ENCODE measurements at regions not wholly inside any gene's neighbourhood (a gene's known extent, or its start where the extent isn't known, plus 50 kb on each side); places are given as distances from the start of the nearest gene placed in this dataset.

DNA sequence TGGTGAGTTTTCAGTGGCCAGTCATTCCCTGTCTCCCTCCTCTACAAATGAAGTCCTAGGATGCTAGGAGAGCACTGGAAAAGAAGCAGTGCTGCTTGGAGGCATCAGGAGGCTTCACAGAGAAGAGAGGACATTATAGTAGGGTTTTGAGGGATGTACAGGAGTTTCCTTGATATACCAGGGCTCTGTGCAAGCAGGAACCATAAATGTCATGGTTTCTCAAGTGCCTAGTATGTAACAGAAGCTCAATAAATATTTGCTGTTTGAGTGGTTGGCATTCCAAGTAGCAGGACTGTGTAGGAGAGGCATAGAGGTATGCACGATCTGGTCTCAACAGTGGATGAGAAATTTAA, 133.5 kb upstream of the WNT4 start:
- DNase-seq (ENCODE audit: low spot score) = no peak
- intact Hi-C loops (cut with DNase I) = no loop called here
- ATAC-seq = no peak

DNA sequence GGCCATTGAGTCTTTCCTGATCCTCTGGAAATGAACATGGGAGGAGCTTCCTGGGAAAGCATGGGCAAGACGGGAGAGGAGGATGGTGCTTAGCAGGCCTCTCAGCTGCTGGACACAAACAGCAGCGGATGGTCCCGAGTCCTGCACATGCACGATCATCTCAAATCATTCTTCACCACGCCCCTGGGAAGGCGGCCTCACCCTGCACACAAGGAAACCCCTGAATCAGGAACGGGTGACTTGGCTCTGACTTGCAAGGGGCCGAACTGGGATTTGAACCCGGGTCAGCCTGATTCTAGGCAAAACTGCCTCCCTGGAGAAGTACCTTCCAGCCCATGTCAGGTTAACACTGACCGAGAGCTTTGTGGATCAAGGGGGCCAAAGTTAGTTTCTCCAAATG, 134.8 kb upstream of the WNT4 start:
- intact Hi-C loops (cut with DNase I) = no loop called here
- ATAC-seq (no peak), DNase-seq (ENCODE audit: low spot score) (no peak)

- ATAC-seq (no peak), DNase-seq (ENCODE audit: low spot score) (no peak)
- intact Hi-C loops (cut with DNase I) = no loop called here
Measured at GRCh38 chr1:22279735-22280134, 136.8 kb upstream of the WNT4 start.

- peak; percentile 31 for DNase-seq (ENCODE audit: low spot score)
- ATAC-seq = no peak
- intact Hi-C loops (cut with DNase I) = no loop called here
Measured at GRCh38 chr1:22280526-22280925, 137.6 kb upstream of the WNT4 start.

GRCh38 chr1:22281521-22282363, 138.8 kb upstream of the WNT4 start:
- ATAC-seq = no peak
- peak; percentile 32 for DNase-seq (ENCODE audit: low spot score)
- intact Hi-C loops (cut with DNase I) = no loop called here

- intact Hi-C loops (cut with DNase I) = no loop called here
- peak; percentile 36 for DNase-seq (ENCODE audit: low spot score)
- no peak for ATAC-seq
Measured at GRCh38 chr1:22282364-22282995, 139.6 kb upstream of the WNT4 start.

DNA sequence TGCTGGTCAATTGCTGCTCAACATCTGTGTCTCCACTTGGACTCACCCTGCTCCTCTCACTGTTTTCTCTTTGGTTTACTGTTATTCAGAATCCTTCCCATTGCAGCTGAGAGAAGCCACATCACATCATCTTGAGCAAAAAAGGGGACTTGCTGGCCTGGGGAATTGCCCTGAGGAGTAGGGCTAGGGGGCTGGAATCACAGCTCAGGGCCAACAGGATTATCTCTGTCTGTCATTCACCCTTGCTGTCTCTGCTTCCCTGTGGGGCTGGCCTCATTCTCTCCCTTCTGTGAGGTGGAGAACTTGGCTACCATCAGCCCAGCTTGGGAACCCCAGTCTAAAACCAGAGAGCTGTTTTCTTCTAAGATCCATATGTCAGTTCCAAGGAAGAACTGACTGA, 140.7 kb upstream of the WNT4 start:
- intact Hi-C loops (cut with DNase I) = no loop called here
- DNase-seq (ENCODE audit: low spot score) (peak; percentile 23), ATAC-seq (no peak)

DNA sequence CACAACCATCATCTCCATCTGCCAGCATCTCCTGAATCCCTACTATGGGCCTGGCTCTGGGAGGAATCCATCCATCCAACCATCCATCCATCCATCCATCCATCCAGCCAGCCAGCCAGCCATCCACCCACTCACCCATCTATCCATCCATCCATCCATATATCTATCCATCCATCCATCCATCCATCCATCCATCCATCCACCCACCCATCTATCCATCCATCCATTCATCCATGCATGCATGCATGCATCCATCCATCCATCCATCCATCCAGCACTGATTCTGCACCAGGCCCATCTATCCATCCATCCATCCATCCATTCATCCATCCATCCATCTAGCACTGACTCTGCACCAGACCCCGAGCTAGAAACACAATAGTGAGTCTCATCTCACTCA, 141.3 kb upstream of the WNT4 start:
- intact Hi-C loops (cut with DNase I) = no loop called here
- ATAC-seq = no peak
- DNase-seq (ENCODE audit: low spot score) = peak; percentile 4

DNA sequence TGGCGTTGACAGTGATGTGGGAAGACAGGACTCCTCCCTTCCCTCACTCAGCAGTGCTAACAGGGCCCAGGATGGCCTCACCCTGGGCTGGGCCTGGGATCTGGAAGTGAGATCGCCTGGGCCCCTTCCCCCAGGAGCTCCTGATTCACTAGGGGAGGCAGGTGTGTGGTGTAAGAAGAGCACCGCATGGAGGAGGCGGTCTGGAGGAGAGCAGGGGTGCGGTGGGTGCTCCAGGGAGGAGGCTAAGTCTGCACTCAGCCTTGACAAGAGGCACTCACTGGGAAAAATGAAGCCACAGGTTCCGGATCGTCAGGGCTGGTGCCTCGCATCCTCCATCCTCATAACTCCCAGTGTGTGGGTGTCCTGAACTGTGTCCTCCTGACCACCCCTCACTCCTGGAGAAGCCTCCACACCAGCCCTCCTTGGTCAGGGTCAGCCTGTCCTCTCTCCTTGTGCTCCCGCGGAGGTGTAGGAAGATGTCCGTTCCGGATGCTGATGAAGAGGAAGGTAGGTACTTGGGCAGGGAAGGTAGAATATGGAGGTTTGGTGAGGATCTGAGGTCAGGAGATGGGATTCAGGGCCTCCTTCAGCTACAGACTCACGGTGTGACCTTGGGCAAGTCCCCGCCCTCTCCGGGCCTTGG, 142.1 kb upstream of the WNT4 start:
- intact Hi-C loops (cut with DNase I) = no loop called here
- ATAC-seq (no peak), DNase-seq (ENCODE audit: low spot score) (peak; percentile 18)

GRCh38 chr1:22285549-22286396, 142.9 kb upstream of the WNT4 start:
- DNase-seq (ENCODE audit: low spot score) (peak; percentile 49), ATAC-seq (no peak)
- intact Hi-C loops (cut with DNase I) = no loop called here

- intact Hi-C loops (cut with DNase I) = no loop called here
- DNase-seq (ENCODE audit: low spot score) (peak; percentile 32), ATAC-seq (no peak)
Measured at GRCh38 chr1:22286491-22286890, 143.6 kb upstream of the WNT4 start.

DNA sequence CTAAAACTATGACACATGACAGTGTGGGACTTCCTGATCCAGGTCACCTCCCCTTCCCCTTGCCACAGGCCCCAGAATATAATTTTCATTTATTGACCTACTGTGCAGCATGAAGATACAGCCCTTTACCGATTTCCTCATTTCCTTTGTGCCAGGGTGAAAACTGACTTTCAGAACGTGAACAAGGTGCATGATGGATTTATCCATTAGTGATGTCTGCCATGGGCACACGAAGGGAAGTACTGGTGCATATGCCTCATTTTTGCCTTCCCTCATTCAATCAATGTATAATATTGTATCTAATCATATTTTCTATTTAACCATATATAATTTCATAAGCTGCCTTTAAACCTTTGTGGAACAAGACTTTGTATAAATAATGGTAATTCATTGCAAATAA, 144.4 kb upstream of the WNT4 start:
- ATAC-seq = no peak
- intact Hi-C loops (cut with DNase I) = no loop called here
- DNase-seq (ENCODE audit: low spot score) = no peak

DNA sequence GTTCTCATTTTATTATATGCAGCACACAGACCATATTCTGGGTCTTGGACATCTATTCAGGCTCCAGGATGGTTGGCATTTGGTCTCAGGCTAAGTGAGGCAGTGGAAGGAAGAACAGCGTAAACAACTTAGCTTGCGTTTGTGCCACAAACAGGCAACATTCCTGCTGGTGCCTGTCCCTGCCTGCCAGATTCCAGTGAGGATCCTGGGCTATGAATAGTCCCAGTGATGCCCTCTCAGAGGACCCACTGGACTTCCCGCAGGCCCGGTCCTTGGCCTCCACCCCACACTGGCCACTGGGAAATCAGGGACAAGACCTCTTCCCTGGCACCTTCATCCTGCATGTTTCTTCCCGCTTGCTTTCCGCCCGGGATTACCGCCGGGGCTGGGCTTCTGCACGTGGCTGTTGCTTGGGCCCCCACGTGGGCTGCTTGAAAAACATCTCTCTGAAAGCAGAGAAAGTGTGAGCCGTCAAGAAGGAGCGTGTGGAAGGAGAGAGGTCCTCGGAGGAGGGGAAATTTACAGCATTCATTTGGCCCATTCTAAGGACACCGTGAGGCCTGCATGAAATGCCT, 145.1 kb upstream of the WNT4 start:
- ATAC-seq = no peak
- intact Hi-C loops (cut with DNase I) = no loop called here
- peak; percentile 41 for DNase-seq (ENCODE audit: low spot score)

DNA sequence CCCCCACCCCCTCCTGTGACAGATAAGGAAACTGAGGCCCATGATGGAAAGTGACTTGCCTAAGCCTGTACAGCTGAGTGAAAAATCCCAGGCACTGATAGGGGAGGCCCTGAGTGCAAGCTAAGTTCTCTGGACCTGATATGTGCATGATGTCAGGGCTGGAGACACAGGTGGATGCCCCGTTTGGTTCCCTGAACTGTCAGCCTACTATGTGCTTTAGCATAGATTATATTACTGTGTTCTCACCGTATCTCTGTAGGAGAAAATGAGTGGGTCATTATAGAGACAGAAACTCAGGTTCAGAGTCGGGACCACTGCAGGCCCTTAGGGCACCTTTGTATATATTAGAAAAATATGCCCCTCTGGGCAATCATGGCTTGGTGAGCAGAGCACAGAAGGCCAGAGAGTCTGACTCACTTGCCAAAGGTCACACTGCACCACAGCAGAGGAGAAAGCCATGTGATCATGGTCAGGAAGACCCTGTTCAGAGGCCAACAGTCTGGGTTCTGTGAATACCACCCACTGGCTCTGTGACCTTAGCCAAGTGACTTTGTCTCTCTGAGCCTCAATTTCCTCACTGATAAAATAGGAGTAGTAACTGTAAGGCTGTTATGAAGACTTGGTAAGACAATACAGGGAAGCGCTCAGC, 145.8 kb upstream of the WNT4 start:
- intact Hi-C loops (cut with DNase I) = no loop called here
- ATAC-seq (no peak), DNase-seq (ENCODE audit: low spot score) (peak; percentile 7)

GRCh38 chr1:22289307-22289995, 146.6 kb upstream of the WNT4 start:
- DNase-seq (ENCODE audit: low spot score) = peak; percentile 10
- intact Hi-C loops (cut with DNase I) = no loop called here
- no peak for ATAC-seq

- ATAC-seq (no peak), DNase-seq (ENCODE audit: low spot score) (peak; percentile 12)
- intact Hi-C loops (cut with DNase I) = no loop called here
Measured at GRCh38 chr1:22290157-22290556, 147.3 kb upstream of the WNT4 start.

GRCh38 chr1:22290611-22291010, 147.7 kb upstream of the WNT4 start:
- peak; percentile 17 for DNase-seq (ENCODE audit: low spot score)
- intact Hi-C loops (cut with DNase I) = no loop called here

DNA sequence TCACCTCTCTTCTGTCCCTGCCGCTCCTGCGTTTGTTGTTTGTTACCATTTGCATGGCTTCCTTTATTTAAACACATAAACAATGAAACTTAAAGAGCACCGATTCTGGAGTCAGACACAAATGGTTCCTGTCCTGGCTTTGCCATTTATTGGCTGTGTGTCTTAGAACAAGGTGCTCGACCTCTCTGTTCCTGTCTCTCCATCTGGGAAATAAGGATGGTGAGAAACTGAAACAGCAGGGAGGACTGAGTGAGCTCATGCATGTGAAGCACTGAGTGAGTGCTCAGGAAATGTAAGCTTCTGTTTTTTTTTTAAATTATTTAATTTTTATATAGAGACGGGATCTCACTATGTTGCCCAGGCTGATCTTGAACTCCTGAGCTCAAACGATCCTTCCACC, 148.2 kb upstream of the WNT4 start:
- DNase-seq (ENCODE audit: low spot score) (no peak), ATAC-seq (no peak)
- intact Hi-C loops (cut with DNase I) = no loop called here

More at GRCh38 chr1:22290611-22291010, 147.7 kb upstream of the WNT4 start:
- no peak for ATAC-seq
